OCI-LY3 (cell line): ENCODE measurements at regions not wholly inside any gene's neighbourhood (a gene's known extent, or its start where the extent isn't known, plus 50 kb on each side); places are given as distances from the start of the nearest gene placed in this dataset.

Experiments used
- EZH2phosphoT487 ChIP-seq: fragments of 200-600 bp; shearing (Covaris generic); IDR thresholded peaks from 2 replicates; pipeline ENCODE4 v1.6.1; 2018; ENCODE audit warnings: antibody characterized with exemption, mixed run types, low read depth
- TF ChIP-seq, protein P1 (sequence below): fragments of 200-600, 300-600 bp; sonication (generic); IDR thresholded peaks from 2 replicates; pipeline ENCODE4 v1.5.1; 2014; ENCODE audit warnings: antibody characterized with exemption, low read length, low read depth

DNA sequence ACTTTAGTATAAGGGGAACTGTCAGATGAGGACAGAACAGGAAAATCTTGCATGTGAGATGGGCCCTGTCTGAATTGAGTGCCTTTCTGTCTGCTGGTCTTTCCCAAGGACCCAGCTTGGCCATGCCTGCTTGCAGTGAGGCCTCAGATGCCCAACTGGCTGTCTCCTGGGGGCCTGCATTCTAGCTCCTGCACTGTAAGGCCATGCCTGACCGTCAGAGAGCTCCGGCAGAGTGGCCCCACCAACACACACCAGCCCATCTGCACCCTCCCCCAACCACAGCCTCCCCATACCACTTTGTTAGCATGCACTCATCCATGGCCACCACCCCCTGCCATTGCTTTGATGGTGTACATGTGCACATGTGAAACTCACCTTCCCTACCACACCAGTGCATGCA, 190.4 kb upstream of the RPRM start:
- TF ChIP-seq, protein P1, sequence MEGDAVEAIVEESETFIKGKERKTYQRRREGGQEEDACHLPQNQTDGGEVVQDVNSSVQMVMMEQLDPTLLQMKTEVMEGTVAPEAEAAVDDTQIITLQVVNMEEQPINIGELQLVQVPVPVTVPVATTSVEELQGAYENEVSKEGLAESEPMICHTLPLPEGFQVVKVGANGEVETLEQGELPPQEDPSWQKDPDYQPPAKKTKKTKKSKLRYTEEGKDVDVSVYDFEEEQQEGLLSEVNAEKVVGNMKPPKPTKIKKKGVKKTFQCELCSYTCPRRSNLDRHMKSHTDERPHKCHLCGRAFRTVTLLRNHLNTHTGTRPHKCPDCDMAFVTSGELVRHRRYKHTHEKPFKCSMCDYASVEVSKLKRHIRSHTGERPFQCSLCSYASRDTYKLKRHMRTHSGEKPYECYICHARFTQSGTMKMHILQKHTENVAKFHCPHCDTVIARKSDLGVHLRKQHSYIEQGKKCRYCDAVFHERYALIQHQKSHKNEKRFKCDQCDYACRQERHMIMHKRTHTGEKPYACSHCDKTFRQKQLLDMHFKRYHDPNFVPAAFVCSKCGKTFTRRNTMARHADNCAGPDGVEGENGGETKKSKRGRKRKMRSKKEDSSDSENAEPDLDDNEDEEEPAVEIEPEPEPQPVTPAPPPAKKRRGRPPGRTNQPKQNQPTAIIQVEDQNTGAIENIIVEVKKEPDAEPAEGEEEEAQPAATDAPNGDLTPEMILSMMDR: no peak
- TF ChIP-seq EZH2phosphoT487: no peak
